Breast epithelium (tissue), 3 donors: ENCODE measurements at regions not wholly inside any gene's neighbourhood (a gene's known extent, or its start where the extent isn't known, plus 50 kb on each side); places are given as distances from the start of the nearest gene placed in this dataset.

Experiments used
- POLR2A ChIP-seq: fragments of 450-650 bp; IDR thresholded peaks from one replicate; pipeline ENCODE4 v1.6.1; 2016; ENCODE audit warnings: antibody characterized with exemption, mild to moderate bottlenecking, moderate library complexity
- TF ChIP-seq, protein P1 (sequence below), 3 donors: fragments of 450-650 bp; IDR thresholded peaks; one replicate each; pipeline ENCODE4 v1.5.1; 2016 to 2017; ENCODE audit warnings: antibody characterized with exemption in 3 of 3, mild to moderate bottlenecking in 3 of 3, moderate library complexity in 3 of 3

DNA sequence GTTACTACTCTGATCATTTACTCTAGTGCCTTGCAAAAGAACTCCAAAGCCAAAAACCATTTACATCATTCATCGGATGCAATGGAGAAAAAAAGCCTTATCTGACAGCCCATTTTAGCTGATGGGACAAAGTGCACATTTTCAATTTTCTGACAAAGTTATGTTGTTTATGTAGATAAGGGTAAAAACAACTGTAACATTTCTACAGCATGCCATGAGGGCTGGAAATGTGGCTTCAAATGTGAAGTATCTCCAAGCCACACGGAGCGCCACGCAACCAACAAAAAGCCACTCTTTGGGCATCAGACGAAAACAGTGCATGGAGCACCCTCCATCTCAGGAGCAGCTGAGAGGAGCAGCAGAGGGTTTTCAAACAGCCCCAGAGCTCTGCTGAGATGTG is 364.6 kb upstream of the ZNF507 start:
- TF ChIP-seq, protein P1, sequence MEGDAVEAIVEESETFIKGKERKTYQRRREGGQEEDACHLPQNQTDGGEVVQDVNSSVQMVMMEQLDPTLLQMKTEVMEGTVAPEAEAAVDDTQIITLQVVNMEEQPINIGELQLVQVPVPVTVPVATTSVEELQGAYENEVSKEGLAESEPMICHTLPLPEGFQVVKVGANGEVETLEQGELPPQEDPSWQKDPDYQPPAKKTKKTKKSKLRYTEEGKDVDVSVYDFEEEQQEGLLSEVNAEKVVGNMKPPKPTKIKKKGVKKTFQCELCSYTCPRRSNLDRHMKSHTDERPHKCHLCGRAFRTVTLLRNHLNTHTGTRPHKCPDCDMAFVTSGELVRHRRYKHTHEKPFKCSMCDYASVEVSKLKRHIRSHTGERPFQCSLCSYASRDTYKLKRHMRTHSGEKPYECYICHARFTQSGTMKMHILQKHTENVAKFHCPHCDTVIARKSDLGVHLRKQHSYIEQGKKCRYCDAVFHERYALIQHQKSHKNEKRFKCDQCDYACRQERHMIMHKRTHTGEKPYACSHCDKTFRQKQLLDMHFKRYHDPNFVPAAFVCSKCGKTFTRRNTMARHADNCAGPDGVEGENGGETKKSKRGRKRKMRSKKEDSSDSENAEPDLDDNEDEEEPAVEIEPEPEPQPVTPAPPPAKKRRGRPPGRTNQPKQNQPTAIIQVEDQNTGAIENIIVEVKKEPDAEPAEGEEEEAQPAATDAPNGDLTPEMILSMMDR (IDR thresholded peaks at IDR 0.05) = no peak
- no peak for TF ChIP-seq POLR2A
